GM19372 (cell line): ENCODE measurements at regions not wholly inside any gene's neighbourhood (a gene's known extent, or its start where the extent isn't known, plus 50 kb on each side); places are given as distances from the start of the nearest gene placed in this dataset.

ENCODE experiments used
- ATAC-seq: cut with Tn5 transposase; IDR thresholded peaks from one replicate; pipeline ENCODE4 v1.9.1; 2021; ENCODE audit warnings: mild to moderate bottlenecking, low read depth, moderate library complexity; ENCODE audit not compliant: unreplicated experiment

GRCh38 chr12:17276196-17276595 lies 670.2 kb upstream of the LMO3 start:
- no peak for ATAC-seq

GRCh38 chr12:17266856-17267255 lies 660.9 kb upstream of the LMO3 start:
- no peak for ATAC-seq

GRCh38 chr12:17264603-17265002 lies 658.6 kb upstream of the LMO3 start:
- ATAC-seq: no peak

- no peak for ATAC-seq
Observed at GRCh38 chr12:17239874-17240273, 633.9 kb upstream of the LMO3 start.

GRCh38 chr12:17235996-17236395 lies 630.0 kb upstream of the LMO3 start:
- ATAC-seq: no peak

- ATAC-seq: no peak
Observed at GRCh38 chr12:17215759-17216570, 610.0 kb upstream of the LMO3 start.

- ATAC-seq: no peak
Observed at GRCh38 chr12:17214929-17215328, 609.0 kb upstream of the LMO3 start.

GRCh38 chr12:17206553-17206952 lies 600.6 kb upstream of the LMO3 start:
- ATAC-seq: no peak

GRCh38 chr12:17204289-17205054 lies 598.5 kb upstream of the LMO3 start:
- ATAC-seq: no peak

GRCh38 chr12:17203497-17203896 lies 597.5 kb upstream of the LMO3 start:
- ATAC-seq: no peak

- ATAC-seq: no peak
Observed at GRCh38 chr12:17197971-17198370, 592.0 kb upstream of the LMO3 start.

GRCh38 chr12:17192721-17193120 lies 586.8 kb upstream of the LMO3 start:
- ATAC-seq: no peak

GRCh38 chr12:17169726-17170471 lies 563.9 kb upstream of the LMO3 start:
- ATAC-seq: no peak

GRCh38 chr12:17159506-17160300 lies 553.7 kb upstream of the LMO3 start:
- ATAC-seq: no peak

GRCh38 chr12:17158201-17158600 lies 552.2 kb upstream of the LMO3 start:
- ATAC-seq: no peak

- ATAC-seq: no peak
Observed at GRCh38 chr12:17151917-17152316, 546.0 kb upstream of the LMO3 start.

GRCh38 chr12:17148706-17149105 lies 542.7 kb upstream of the LMO3 start:
- no peak for ATAC-seq

- no peak for ATAC-seq
Observed at GRCh38 chr12:17142856-17143255, 536.9 kb upstream of the LMO3 start.

GRCh38 chr12:17139931-17140330 lies 534.0 kb upstream of the LMO3 start:
- ATAC-seq: no peak

GRCh38 chr12:17137396-17137795 lies 531.4 kb upstream of the LMO3 start:
- ATAC-seq: no peak
